H9 (cell line): ENCODE measurements at regions not wholly inside any gene's neighbourhood (a gene's known extent, or its start where the extent isn't known, plus 50 kb on each side); places are given as distances from the start of the nearest gene placed in this dataset.

Experiments used
- DNase-seq: peaks from one replicate; pipeline ENCODE4 v3.0.0-alpha.2; 2017
- H2AFZ ChIP-seq: one replicate; pipeline ENCODE4 v1.6.1; 2013; ENCODE audit warnings: mild to moderate bottlenecking, low read length, control low read depth, moderate library complexity
- H2AK5ac ChIP-seq: 2 replicates; pipeline ENCODE4 v1.6.1; 2013; ENCODE audit warnings: low read length, control low read depth, mixed read lengths; ENCODE audit not compliant: insufficient read length
- H2BK120ac ChIP-seq: one replicate; pipeline ENCODE4 v1.6.1; 2013; ENCODE audit warnings: low read depth, mild to moderate bottlenecking, low read length, control low read depth, inconsistent platforms; ENCODE audit not compliant: poor library complexity, severe bottlenecking
- H2BK12ac ChIP-seq: 2 replicates; pipeline ENCODE4 v1.6.1; 2013; ENCODE audit warnings: low read length, control low read depth, mixed read lengths, low read depth; ENCODE audit not compliant: insufficient read length
- H2BK15ac ChIP-seq: 2 replicates; pipeline ENCODE4 v1.6.1; 2013; ENCODE audit warnings: low read depth, low read length, control low read depth
- H2BK20ac ChIP-seq: one replicate; pipeline ENCODE4 v1.6.1; 2013; ENCODE audit warnings: low read depth, mild to moderate bottlenecking, low read length, control low read depth, inconsistent platforms; ENCODE audit not compliant: poor library complexity, severe bottlenecking
- H2BK5ac ChIP-seq: 2 replicates; pipeline ENCODE4 v1.6.1; 2013; ENCODE audit warnings: low read length, control low read depth, mixed read lengths; ENCODE audit not compliant: insufficient read length
- H3K14ac ChIP-seq: 2 replicates; pipeline ENCODE4 v1.6.1; 2013; ENCODE audit warnings: low read length, control low read depth; ENCODE audit not compliant: insufficient read depth
- H3K18ac ChIP-seq: 2 replicates; pipeline ENCODE4 v1.6.1; 2013; ENCODE audit warnings: low read depth, mild to moderate bottlenecking, mixed read lengths, low read length, control low read depth; ENCODE audit not compliant: insufficient read length
- H3K23ac ChIP-seq: 2 replicates; pipeline ENCODE4 v1.6.1; 2013; ENCODE audit warnings: low read length, control low read depth, mixed read lengths, low read depth; ENCODE audit not compliant: insufficient read length
- H3K23me2 ChIP-seq: 2 replicates; pipeline ENCODE4 v1.6.1; 2013; ENCODE audit warnings: low read depth, mild to moderate bottlenecking, mixed read lengths, low read length, control low read depth; ENCODE audit not compliant: insufficient read length, poor library complexity, severe bottlenecking
- H3K27ac ChIP-seq: 2 replicates; pipeline ENCODE4 v1.5.1; 2013; ENCODE audit warnings: low read length, control low read depth, mixed read lengths, low read depth; ENCODE audit not compliant: insufficient read length
- H3K27me3 ChIP-seq: 2 replicates; pipeline ENCODE4 v1.6.1; 2013; ENCODE audit warnings: low read length, control low read depth, inconsistent platforms; ENCODE audit not compliant: insufficient read depth
- H3K4ac ChIP-seq: 2 replicates; pipeline ENCODE4 v1.6.1; 2013; ENCODE audit warnings: low read depth, mild to moderate bottlenecking, control low read depth, inconsistent platforms, low read length, moderate library complexity
- H3K4me1 ChIP-seq: 2 replicates; pipeline ENCODE4 v1.6.1; 2013; ENCODE audit warnings: low read length, control low read depth, inconsistent platforms; ENCODE audit not compliant: insufficient read depth
- H3K4me2 ChIP-seq: 2 replicates; pipeline ENCODE4 v1.6.1; 2013; ENCODE audit warnings: low read length, control low read depth, mixed read lengths; ENCODE audit not compliant: insufficient read length, insufficient read depth
- H3K56ac ChIP-seq: 2 replicates; pipeline ENCODE4 v1.6.1; 2013; ENCODE audit warnings: low read depth, mild to moderate bottlenecking, mixed read lengths, low read length, control low read depth; ENCODE audit not compliant: insufficient read length
- H3K79me1 ChIP-seq: 2 replicates; pipeline ENCODE4 v1.6.1; 2013; ENCODE audit warnings: low read depth, mild to moderate bottlenecking, moderate library complexity, low read length, control low read depth, inconsistent platforms; ENCODE audit not compliant: insufficient read depth, poor library complexity, severe bottlenecking
- H3K79me2 ChIP-seq: 2 replicates; pipeline ENCODE4 v1.6.1; 2013; ENCODE audit warnings: low read length, control low read depth, inconsistent platforms; ENCODE audit not compliant: insufficient read depth
- H3K9ac ChIP-seq: 2 replicates; pipeline ENCODE4 v1.6.1; 2013; ENCODE audit warnings: low read length, control low read depth, mixed read lengths; ENCODE audit not compliant: insufficient read length; ENCODE audit errors: extremely low read depth
- H3K9me3 ChIP-seq: one replicate; pipeline ENCODE4 v1.6.1; 2013; ENCODE audit warnings: low read depth, low read length, inconsistent platforms; ENCODE audit not compliant: control insufficient read depth
- H3T11ph ChIP-seq: one replicate; pipeline ENCODE4 v1.6.1; 2013; ENCODE audit warnings: mild to moderate bottlenecking, low read length, control low read depth, inconsistent platforms
- H4K20me1 ChIP-seq: one replicate; pipeline ENCODE4 v1.6.1; 2013; ENCODE audit not compliant: control insufficient read depth, insufficient read length, insufficient read depth
- H4K5ac ChIP-seq: 2 replicates; pipeline ENCODE4 v1.6.1; 2013; ENCODE audit warnings: low read depth, mild to moderate bottlenecking, mixed read lengths, low read length, control low read depth; ENCODE audit not compliant: insufficient read length
- H4K8ac ChIP-seq: replicated peaks from 2 replicates; pipeline ENCODE4 v1.6.1; 2013; ENCODE audit warnings: low read length, control low read depth, mixed read lengths, low read depth; ENCODE audit not compliant: insufficient read length
- H4K91ac ChIP-seq: 2 replicates; pipeline ENCODE4 v1.6.1; 2013; ENCODE audit warnings: low read depth, mild to moderate bottlenecking, moderate library complexity, mixed read lengths, low read length, control low read depth; ENCODE audit not compliant: insufficient read length
- H3K27ac Mint-ChIP-seq, 3 experiments: 2 replicates in 2 of 3; 3 replicates in 1 of 3; pipeline ENCODE4 v1.8.0; 2020 to 2021; ENCODE audit warnings: mixed read lengths in 3 of 3, mild to moderate bottlenecking in 1 of 3, moderate library complexity in 1 of 3
- H3K27me3 Mint-ChIP-seq: 2 replicates; pipeline ENCODE4 v1.8.0; 2021; ENCODE audit warnings: low read depth, mild to moderate bottlenecking, moderate library complexity, mixed read lengths
- H3K36me3 Mint-ChIP-seq, 3 experiments: 2 replicates in 2 of 3; 3 replicates in 1 of 3; pipeline ENCODE4 v1.8.0; 2020 to 2021; ENCODE audit warnings: low read depth in 3 of 3, mixed read lengths in 3 of 3; ENCODE audit not compliant: insufficient read depth in 1 of 3
- H3K4me1 Mint-ChIP-seq, 2 experiments: 2 replicates each; pipeline ENCODE4 v1.8.0; 2020; ENCODE audit warnings: mixed read lengths in 2 of 2
- H3K4me3 Mint-ChIP-seq, 2 experiments: 2 replicates in 1 of 2; 3 replicates in 1 of 2; pipeline ENCODE4 v1.8.0; 2020 to 2021; ENCODE audit warnings: mild to moderate bottlenecking in 2 of 2, mixed read lengths in 2 of 2, moderate library complexity in 1 of 2
- H3K9me3 Mint-ChIP-seq, 2 experiments: 2 replicates in 1 of 2; 3 replicates in 1 of 2; pipeline ENCODE4 v1.8.0; 2020; ENCODE audit warnings: mild to moderate bottlenecking in 2 of 2, mixed read lengths in 2 of 2, moderate library complexity in 1 of 2
- WGBS: extraction: QIAGEN DNeasy Blood & Tissue Kit; methylation state at CpG from one replicate; pipeline ENCODE4 v1.1.7; 2013; ENCODE audit warnings: missing lambda C conversion rate, low lambda C conversion rate, mixed read lengths; ENCODE audit not compliant: insufficient read length; ENCODE audit errors: extremely low coverage; 5-methylcytosine and 5-hydroxymethylcytosine counted together
- TF ChIP-seq, protein P1 (sequence below): fragments of 200-600 bp; sonication (generic); conservative IDR thresholded peaks from 3 replicates; pipeline ENCODE4 v1.8.0; 2021; ENCODE audit warnings: antibody characterized with exemption, mild to moderate bottlenecking

DNA sequence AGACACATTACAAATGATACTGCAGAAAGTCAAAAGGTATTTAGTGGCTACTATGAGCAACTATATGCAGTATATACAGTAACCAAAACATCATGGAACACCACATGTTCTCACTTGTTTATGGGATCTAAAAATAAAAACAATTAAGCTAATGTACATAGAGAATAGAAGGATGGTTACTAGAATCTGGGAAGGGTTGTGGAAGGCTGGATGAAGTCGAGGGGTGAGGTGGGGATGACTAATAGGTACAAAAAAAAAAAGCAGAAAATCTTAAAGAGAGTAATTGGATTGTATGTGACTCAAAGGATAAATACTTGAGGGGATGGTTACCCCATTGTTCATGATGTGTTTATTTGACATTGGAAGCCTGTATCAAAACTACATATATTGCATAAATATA is 848.8 kb upstream of the GBE1 start:
- no peak overlapping the region for H3T11ph ChIP-seq
- no peaks in the 10 kb centered on the region for H3K27me3 Mint-ChIP-seq
- no peak overlapping the region for H3K27ac Mint-ChIP-seq

More for the DNA sequence above, 848.8 kb upstream of the GBE1 start:
- no peaks in the 10 kb centered on the region for H3K79me1 ChIP-seq
- H3K27ac ChIP-seq = no peak overlapping the region
- H2BK120ac ChIP-seq = no peak overlapping the region
- H4K8ac ChIP-seq = no peak overlapping the region
- H3K56ac ChIP-seq = no peak overlapping the region
- DNase-seq = no peak
- H2BK12ac ChIP-seq = no peak overlapping the region
- Mint-ChIP-seq H3K36me3 (peaks cover 0 to 5% (median 0%) of the 10 kb centered on the region in 3 experiments; a peak in 3 of 7 replicates), H3K9me3 (peaks cover 2 to 9% of the 10 kb centered on the region in 2 experiments; a peak in 4 of 5 replicates), H3K4me3 (no peak overlapping the region), H3K4me1 (no peaks in the 10 kb centered on the region)
- TF ChIP-seq, protein P1, sequence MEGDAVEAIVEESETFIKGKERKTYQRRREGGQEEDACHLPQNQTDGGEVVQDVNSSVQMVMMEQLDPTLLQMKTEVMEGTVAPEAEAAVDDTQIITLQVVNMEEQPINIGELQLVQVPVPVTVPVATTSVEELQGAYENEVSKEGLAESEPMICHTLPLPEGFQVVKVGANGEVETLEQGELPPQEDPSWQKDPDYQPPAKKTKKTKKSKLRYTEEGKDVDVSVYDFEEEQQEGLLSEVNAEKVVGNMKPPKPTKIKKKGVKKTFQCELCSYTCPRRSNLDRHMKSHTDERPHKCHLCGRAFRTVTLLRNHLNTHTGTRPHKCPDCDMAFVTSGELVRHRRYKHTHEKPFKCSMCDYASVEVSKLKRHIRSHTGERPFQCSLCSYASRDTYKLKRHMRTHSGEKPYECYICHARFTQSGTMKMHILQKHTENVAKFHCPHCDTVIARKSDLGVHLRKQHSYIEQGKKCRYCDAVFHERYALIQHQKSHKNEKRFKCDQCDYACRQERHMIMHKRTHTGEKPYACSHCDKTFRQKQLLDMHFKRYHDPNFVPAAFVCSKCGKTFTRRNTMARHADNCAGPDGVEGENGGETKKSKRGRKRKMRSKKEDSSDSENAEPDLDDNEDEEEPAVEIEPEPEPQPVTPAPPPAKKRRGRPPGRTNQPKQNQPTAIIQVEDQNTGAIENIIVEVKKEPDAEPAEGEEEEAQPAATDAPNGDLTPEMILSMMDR = no peak
- H3K14ac ChIP-seq = no peak overlapping the region
- no peak overlapping the region for H2AK5ac ChIP-seq
- H3K9me3 ChIP-seq = no peaks in the 10 kb centered on the region
- no peaks in the 10 kb centered on the region for H3K23me2 ChIP-seq
- no peak overlapping the region for H3K4ac ChIP-seq
- no peak overlapping the region for H2BK15ac ChIP-seq
- no peak overlapping the region for H3K18ac ChIP-seq
- H3K4me2 ChIP-seq = no peak overlapping the region
- H2BK20ac ChIP-seq = no peak overlapping the region
- no peaks in the 10 kb centered on the region for H3K27me3 ChIP-seq
- no CpG with 5 or more reads among the region's 1 CpG for WGBS
- H3K23ac ChIP-seq = no peak overlapping the region
- H4K5ac ChIP-seq = no peak overlapping the region
- no peak overlapping the region for H3K9ac ChIP-seq
- H4K91ac ChIP-seq = no peak overlapping the region
- H2AFZ ChIP-seq = no peak overlapping the region
- H3K79me2 ChIP-seq = no peaks in the 10 kb centered on the region
- no peak overlapping the region for H2BK5ac ChIP-seq
- no peaks in the 10 kb centered on the region for H4K20me1 ChIP-seq
- no peaks in the 10 kb centered on the region for H3K4me1 ChIP-seq
